Head of caudate nucleus (tissue), 42 donors: ENCODE measurements at regions not wholly inside any gene's neighbourhood (a gene's known extent, or its start where the extent isn't known, plus 50 kb on each side); places are given as distances from the start of the nearest gene placed in this dataset.
A peak's percentile ranks its signal among the peaks of the same experiment; 100 is the strongest.
"Not testable (repeated sequence)": the region's sequence is repeated elsewhere in the genome, so short reads cannot be mapped to it uniquely, and the experiment has no call there.

Experiments used
- DNase-seq, 42 donors: peaks; one replicate each; pipeline versions ENCODE4 v3.0.0 to v3.0.0-alpha.2; 2020 to 2021; ENCODE audit warnings: mixed read lengths in 7 of 42
- intact Hi-C: fragments of 100-400 bp; cut with DNase I; formaldehyde crosslinking; loops from one replicate; pipeline ENCODE4 v1.15.0; 2022

DNA sequence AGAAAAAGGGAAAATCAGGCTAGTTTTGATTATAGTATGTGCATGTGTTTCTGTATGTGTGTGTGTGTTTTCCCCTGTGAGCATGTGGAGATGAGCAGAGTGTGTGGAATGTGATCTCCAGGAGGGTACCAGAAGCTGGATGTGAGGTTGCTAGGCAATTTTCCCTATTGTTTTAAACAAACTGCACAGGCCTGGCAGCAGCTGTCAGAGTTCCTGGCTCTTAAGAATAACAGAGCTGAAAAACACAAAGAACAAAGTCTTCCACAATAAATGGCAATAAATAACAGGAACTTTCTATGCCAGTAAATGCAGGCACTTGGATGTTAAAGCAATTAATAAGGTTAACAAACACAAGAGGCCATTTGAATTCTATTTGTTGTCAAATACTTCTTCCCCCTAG is 344.6 kb upstream of the CTSO start:
- peak in 1 of 42 donors; percentile 4 for DNase-seq
- intact Hi-C loops = no loop called here

GRCh38 chr4:156295676-156296195 is 342.1 kb upstream of the CTSO start:
- no peak for DNase-seq
- intact Hi-C loops = no loop called here

DNA sequence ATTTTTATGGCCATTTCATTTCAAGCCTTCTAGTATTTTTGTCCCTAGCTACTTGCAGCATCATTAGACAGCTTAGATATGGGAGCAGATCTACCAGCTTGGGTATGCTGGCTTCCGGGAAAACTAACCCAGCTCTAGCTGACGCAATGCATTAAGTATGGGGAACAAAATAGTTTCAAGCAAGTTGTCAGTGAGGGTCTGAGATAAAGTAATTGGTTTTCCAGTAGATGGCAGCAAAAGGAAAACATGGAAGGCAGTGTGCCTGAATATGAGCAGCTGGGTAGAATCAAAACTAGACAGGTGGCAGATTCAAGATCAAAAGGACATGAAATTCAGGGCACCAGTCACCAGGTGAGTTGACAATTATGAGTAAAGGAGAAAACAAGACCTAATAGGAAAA is 340.9 kb upstream of the CTSO start:
- peak in 5 of 42 donors; percentile 7 to 44 (median 13) for DNase-seq
- intact Hi-C loops = no loop called here

- DNase-seq = no peak
- intact Hi-C loops = no loop called here
These were observed 340.1 kb upstream of the CTSO start for GRCh38 chr4:156293657-156294297.

GRCh38 chr4:156291317-156291716 is 337.7 kb upstream of the CTSO start:
- intact Hi-C loops = no loop called here
- DNase-seq = no peak

DNA sequence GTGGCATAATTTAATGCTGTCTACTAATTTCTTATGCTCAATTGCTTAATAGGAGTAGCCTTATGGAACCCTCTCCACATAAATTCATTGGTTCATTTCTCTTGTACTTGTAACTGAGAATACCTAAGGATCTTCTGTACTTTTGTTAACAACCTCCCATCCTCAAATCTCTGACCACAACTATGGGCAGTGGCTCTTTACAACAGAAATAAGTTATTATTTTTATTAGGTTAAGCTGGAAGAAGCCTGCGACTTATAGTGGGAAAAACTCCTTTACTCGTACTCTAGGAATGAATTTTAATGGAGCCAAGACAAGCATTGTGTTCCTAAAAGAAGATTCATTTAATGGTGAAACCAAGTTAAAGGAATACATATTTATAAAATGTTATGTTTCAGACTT is 337.1 kb upstream of the CTSO start:
- intact Hi-C loops = no loop called here
- no peak for DNase-seq

GRCh38 chr4:156290026-156290425 is 336.4 kb upstream of the CTSO start:
- intact Hi-C loops, DNase-seq: not testable (repeated sequence)

DNA sequence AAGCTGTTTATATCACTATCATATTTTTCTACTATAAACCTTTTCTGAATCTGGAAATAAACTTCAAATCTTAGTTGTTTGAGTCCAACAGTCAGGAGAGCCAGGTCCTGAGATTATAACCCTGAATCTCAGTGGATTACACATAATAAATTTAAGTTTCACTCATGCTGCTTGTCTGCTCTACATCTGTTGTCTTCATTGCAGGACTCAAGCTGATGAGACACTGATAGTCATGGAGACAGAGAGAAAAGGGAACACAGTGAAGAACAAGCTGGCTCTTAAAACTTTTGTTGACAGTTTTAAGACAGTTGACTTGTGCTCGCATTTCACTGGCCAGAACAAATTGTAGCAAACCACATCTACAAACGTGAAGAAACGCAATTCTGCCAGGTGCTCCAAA is 327.0 kb upstream of the CTSO start:
- intact Hi-C loops = no loop called here
- DNase-seq = no peak

DNA sequence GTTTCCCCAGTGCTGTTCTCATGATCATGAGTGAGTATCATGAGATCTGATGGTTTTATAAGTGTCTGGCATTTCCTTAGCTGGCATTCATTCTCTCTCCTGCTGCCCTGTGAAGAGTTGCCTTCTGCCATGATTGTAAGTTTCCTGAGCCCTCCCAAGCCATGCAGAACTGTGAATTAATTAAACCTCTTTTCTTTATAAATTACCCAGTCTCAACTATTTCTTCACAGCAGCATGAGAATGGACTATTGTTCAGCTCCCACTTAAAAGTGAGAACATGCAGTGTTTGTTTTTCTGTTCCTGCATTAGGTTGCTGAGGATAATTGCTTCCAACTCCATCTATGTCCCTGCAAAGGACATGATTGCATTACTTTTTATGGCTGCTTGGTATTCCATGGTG is 311.7 kb upstream of the CTSO start:
- intact Hi-C loops = no loop called here
- DNase-seq = no peak

DNA sequence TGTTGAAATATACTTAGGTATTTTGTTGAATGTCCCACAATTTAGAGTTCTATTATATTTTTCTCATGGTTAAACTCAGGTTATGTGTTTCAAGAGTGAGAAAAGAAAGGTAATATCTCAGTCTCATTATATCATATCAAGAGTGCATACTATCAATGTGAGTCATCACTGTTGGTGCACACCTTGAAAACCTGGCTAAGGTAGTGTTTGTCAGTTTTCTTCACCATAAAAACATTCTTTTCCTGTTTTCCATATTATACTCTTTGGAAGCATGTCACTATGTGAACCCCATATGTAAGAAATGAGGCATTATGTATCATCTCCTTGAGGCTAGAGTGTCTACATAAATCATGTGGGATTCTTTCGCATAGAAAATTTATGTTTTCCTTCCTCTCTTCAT is 307.6 kb upstream of the CTSO start:
- DNase-seq = no peak
- intact Hi-C loops = no loop called here

- intact Hi-C loops = no loop called here
- DNase-seq = no peak
These were observed 301.8 kb upstream of the CTSO start for GRCh38 chr4:156255230-156256007.

DNA sequence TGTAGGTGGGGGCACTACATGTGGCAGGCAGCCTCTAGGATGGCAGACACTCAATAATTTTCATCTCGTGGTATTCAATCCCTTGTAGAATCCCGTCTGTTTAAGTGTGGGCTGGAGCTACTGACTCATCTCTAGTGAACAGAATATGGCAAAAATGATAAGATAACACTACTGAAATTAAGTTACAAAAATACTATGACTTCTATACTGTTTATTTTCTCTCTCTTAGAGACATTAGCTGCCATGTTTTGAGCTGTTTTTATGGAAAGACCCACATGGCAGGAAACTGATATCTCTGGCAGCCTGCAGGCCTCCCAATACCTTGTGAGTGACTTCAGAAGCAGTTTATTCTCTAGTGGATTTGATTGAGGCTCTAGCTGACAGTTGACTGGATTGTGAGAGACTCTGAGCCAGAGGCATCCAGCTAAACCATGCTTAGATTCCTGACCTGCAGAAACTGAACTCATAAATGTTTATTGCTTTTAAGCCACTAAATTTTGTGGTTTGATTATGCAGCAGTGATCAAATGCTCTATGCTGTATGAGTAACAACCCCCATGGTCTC is 298.8 kb upstream of the CTSO start:
- DNase-seq = peak in 4 of 42 donors; percentile 17 to 41 (median 26)
- intact Hi-C loops = no loop called here

DNA sequence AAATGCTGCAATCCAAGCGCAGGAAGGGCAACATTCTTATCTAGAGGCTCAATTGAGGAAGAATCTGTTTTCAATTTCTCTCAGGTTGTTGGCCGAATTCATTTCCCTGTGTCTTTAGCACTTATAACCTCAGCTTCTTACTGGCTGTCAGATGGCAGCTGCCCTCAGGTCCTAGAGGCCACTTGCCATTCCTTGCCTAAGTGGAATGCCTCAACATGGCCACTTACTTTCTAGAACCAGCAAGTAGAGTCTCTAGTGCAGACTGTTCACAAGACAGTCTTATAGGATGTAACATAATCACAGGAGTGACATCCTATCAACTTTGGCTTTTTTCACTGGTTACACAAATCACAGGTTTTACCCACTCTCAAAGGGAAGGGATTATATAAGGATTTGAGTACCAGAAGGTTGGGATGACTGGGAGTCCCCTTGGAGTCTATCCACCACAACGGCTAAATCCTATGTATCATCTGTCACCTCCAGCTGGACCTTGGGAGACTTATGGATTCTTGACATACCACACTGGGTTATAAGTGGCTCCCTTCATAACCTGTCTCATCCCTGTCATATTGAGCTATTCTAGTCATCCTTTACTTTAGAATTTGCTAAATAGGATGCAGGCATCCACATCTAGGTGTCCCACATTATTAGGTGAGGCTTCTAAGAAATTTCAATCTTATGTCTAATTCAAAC is 297.9 kb upstream of the CTSO start:
- intact Hi-C loops = no loop called here
- no peak for DNase-seq

- intact Hi-C loops = no loop called here
- no peak for DNase-seq
These were observed 295.3 kb upstream of the CTSO start for GRCh38 chr4:156248917-156249316.

DNA sequence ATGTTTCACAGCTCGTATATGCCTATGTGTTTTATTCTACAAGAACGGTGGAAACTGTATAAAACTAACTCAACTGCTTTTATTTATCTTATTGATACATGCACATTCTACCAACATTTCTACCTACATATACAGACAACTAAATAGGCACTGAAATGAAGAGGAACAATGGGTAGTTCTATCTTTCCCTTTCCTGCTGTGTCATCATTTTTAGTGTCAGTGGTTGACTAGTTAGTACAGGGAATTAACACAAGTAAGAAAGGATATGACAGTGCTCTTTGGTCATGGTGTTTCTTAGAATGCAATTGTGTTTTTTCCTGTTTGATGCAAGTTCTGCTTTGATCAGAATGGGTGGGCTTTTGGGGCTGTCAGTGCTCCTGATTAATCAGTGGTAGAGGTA is 293.8 kb upstream of the CTSO start:
- no peak for DNase-seq
- intact Hi-C loops = no loop called here

DNA sequence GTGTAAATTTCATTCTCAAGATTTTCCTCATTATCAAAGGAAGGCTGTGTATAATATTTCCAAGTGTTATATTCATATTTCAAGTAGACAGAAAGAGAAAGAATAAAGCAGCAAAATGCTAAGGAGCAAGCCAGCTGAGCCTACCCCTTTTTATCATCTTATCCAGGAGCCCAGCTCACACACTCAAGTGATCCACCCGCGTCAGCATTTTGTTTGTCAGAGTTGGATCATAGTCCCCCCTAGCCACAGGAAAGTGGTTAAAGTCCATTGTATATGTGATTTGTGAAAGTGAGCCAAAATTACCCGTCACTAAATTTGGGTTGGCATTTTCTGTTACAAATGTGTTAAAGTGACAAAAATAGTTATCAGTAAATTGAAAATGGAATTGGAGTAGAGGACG is 289.3 kb upstream of the CTSO start:
- intact Hi-C loops = no loop called here
- DNase-seq = no peak

DNA sequence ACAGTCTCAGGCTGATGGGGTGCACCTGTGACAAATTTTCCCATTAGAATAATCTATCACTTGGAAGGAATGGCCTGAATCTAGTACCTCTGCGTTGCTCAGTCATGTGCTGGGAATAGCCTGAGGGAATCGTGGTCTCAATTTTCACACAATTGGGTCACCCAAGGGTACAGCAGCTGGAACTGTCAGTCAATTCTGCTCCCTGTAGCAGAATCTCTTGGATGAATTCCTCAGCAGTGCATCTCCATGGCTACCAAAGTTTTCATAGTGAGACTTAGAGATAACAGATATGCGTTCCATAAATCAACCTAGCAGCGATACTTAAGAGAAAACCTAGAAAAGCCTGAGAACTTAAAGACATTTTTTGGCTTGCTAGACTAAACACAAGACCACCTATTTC is 288.7 kb upstream of the CTSO start:
- intact Hi-C loops = no loop called here
- peak in 9 of 42 donors; percentile 5 to 46 (median 11) for DNase-seq

DNA sequence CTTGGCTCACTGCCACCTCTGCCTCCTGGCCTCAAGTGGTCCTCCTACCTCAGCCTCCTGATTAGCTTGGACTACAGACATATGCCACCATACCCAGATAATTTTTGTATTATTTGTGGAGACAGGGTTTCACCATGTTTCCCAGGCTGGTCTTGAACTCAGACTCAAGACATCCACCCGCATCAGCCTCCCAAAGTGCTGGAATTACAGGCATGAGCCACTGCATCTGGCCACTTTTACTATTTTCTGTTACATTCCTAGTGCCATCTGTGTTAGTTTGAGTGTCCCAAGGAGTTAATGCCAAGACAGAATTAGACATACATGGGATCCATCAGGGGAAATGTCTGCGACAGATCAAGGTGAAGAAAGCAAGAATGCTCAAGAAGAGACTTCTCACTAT is 288.2 kb upstream of the CTSO start:
- intact Hi-C loops = no loop called here
- no peak for DNase-seq

DNA sequence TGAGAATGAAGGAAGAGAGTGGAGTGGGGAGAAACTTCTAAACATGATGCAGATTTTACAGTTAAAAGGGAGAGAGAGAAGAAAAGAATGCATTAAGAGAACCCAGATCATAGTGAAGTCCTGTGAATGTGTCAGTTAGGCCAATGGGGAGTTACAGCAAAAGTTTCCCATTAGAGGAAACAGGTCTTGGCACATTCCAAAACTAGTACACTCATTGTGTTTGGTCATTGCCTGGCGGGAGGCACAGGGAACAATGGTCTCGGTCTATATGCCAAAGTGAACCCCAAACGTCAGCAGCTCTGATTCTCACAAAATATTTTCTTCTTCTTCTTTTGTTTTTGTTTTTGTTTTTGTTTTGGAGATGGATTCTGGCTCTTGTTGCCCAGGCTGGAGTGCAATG is 284.5 kb upstream of the CTSO start:
- no peak for DNase-seq
- intact Hi-C loops = no loop called here

- intact Hi-C loops = no loop called here
- DNase-seq = no peak
These were observed 283.6 kb upstream of the CTSO start for GRCh38 chr4:156237231-156237630.
